ENCODE measurements at regions not wholly inside any gene's neighbourhood (a gene's known extent, or its start where the extent isn't known, plus 50 kb on each side); places are given as distances from the start of the nearest gene placed in this dataset.

- no peaks in the 10 kb centered on the region for H3K36me3 ChIP-seq (ENCODE audit: control insufficient read depth, insufficient read depth, low read length)
- TF ChIP-seq, protein P1, sequence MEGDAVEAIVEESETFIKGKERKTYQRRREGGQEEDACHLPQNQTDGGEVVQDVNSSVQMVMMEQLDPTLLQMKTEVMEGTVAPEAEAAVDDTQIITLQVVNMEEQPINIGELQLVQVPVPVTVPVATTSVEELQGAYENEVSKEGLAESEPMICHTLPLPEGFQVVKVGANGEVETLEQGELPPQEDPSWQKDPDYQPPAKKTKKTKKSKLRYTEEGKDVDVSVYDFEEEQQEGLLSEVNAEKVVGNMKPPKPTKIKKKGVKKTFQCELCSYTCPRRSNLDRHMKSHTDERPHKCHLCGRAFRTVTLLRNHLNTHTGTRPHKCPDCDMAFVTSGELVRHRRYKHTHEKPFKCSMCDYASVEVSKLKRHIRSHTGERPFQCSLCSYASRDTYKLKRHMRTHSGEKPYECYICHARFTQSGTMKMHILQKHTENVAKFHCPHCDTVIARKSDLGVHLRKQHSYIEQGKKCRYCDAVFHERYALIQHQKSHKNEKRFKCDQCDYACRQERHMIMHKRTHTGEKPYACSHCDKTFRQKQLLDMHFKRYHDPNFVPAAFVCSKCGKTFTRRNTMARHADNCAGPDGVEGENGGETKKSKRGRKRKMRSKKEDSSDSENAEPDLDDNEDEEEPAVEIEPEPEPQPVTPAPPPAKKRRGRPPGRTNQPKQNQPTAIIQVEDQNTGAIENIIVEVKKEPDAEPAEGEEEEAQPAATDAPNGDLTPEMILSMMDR (IDR thresholded peaks at IDR 0.05; ENCODE audit: insufficient read depth, low read length, poor library complexity, severe bottlenecking), result no peak
- no peaks in the 10 kb centered on the region for H3K27me3 ChIP-seq (replicated peaks; ENCODE audit: control insufficient read depth, insufficient read depth, low read length)
- no peak overlapping the region for H3K4me3 ChIP-seq (replicated peaks; ENCODE audit: low read depth, low read length)
- no peak for DNase-seq (ENCODE audit: extremely low read depth, insufficient read length)
Measured at GRCh38 chr14:25110106-25110505, 60.2 kb upstream of the STXBP6 start.

DNA sequence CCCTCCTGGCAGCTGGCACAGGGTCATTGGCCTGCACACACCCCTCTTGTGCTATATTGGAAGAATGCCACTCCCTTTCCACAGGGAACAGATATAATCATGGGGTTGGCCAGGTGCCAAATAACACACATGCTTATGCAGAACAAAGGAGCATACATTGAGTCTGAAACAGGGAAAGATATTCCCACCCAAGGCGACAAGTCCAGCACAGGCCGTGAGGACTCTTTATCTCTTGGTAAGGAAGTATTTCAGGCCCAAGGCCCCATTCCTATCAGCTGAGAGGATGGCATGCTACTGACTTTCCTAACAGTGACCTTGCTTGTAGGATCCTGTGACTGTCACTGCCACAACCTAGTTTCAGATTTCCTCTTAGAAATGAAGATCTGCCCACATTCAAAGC, 59.0 kb upstream of the STXBP6 start:
- Histone ChIP-seq H3K36me3 (ENCODE audit: control insufficient read depth, insufficient read depth, low read length) (no peaks in the 10 kb centered on the region), H3K4me3 (replicated peaks; ENCODE audit: low read depth, low read length) (no peak overlapping the region), H3K27me3 (replicated peaks; ENCODE audit: control insufficient read depth, insufficient read depth, low read length) (no peaks in the 10 kb centered on the region)
- TF ChIP-seq, protein P1 (IDR thresholded peaks at IDR 0.05; ENCODE audit: insufficient read depth, low read length, poor library complexity, severe bottlenecking), result no peak
- no peak for DNase-seq (ENCODE audit: extremely low read depth, insufficient read length)

- H3K4me3 ChIP-seq (replicated peaks; ENCODE audit: low read depth, low read length), result no peak overlapping the region
- DNase-seq (ENCODE audit: extremely low read depth, insufficient read length), result no peak
- H3K27me3 ChIP-seq (replicated peaks; ENCODE audit: control insufficient read depth, insufficient read depth, low read length), result no peaks in the 10 kb centered on the region
- H3K36me3 ChIP-seq (ENCODE audit: control insufficient read depth, insufficient read depth, low read length), result no peaks in the 10 kb centered on the region
- TF ChIP-seq, protein P1 (IDR thresholded peaks at IDR 0.05; ENCODE audit: insufficient read depth, low read length, poor library complexity, severe bottlenecking), result no peak
Measured at GRCh38 chr14:25108291-25108690, 58.3 kb upstream of the STXBP6 start.

- Histone ChIP-seq H3K36me3 (ENCODE audit: control insufficient read depth, insufficient read depth, low read length) (no peaks in the 10 kb centered on the region), H3K27me3 (replicated peaks; ENCODE audit: control insufficient read depth, insufficient read depth, low read length) (no peaks in the 10 kb centered on the region), H3K4me3 (replicated peaks; ENCODE audit: low read depth, low read length) (no peak overlapping the region)
- DNase-seq (ENCODE audit: extremely low read depth, insufficient read length), result no peak
- TF ChIP-seq, protein P1 (IDR thresholded peaks at IDR 0.05; ENCODE audit: insufficient read depth, low read length, poor library complexity, severe bottlenecking), result no peak
Measured at GRCh38 chr14:25103820-25104219, 53.9 kb upstream of the STXBP6 start.

GRCh38 chr14:25103271-25103670, 53.3 kb upstream of the STXBP6 start:
- TF ChIP-seq, protein P1 (IDR thresholded peaks at IDR 0.05; ENCODE audit: insufficient read depth, low read length, poor library complexity, severe bottlenecking), result no peak
- H3K4me3 ChIP-seq (replicated peaks; ENCODE audit: low read depth, low read length), result no peak overlapping the region
- DNase-seq (ENCODE audit: extremely low read depth, insufficient read length), result no peak

GRCh38 chr14:25102788-25103187, 52.8 kb upstream of the STXBP6 start:
- TF ChIP-seq, protein P1 (IDR thresholded peaks at IDR 0.05; ENCODE audit: insufficient read depth, low read length, poor library complexity, severe bottlenecking), result no peak
- no peaks in the 10 kb centered on the region for H3K36me3 ChIP-seq (ENCODE audit: control insufficient read depth, insufficient read depth, low read length)
- DNase-seq (ENCODE audit: extremely low read depth, insufficient read length), result no peak
- no peaks in the 10 kb centered on the region for H3K27me3 ChIP-seq (replicated peaks; ENCODE audit: control insufficient read depth, insufficient read depth, low read length)
- H3K4me3 ChIP-seq (replicated peaks; ENCODE audit: low read depth, low read length), result no peak overlapping the region

More at GRCh38 chr14:25103271-25103670, 53.3 kb upstream of the STXBP6 start:
- no peaks in the 10 kb centered on the region for H3K27me3 ChIP-seq (replicated peaks; ENCODE audit: control insufficient read depth, insufficient read depth, low read length)
- no peaks in the 10 kb centered on the region for H3K36me3 ChIP-seq (ENCODE audit: control insufficient read depth, insufficient read depth, low read length)

Data from GM06990 (cell line).